HCT116 (cell line): ENCODE measurements at regions not wholly inside any gene's neighbourhood (a gene's known extent, or its start where the extent isn't known, plus 50 kb on each side); places are given as distances from the start of the nearest gene placed in this dataset.

ENCODE experiments used
- ATAC-seq: fragments of 200-7000 bp; cut with Tn5 transposase; 2 replicates; pipeline ENCODE4 v1.9.1; 2020; ENCODE audit warnings: mild to moderate bottlenecking, moderate library complexity
- BruUV-seq: library from RNA; stranded (reverse); fragments of 400-500 nt; replicated peaks from 2 replicates; lab custom pipeline; 2021; lab: Mats Ljungman, UMichigan
- CTCF ChIA-PET: fragments of 300-600 bp; sonication (Branson Sonifier 250); formaldehyde crosslinking; loops from one replicate; lab custom pipeline; 2021; ENCODE audit warnings: antibody characterized with exemption; lab: Charles Lee
- POLR2A ChIA-PET: fragments of 300-600, 350-600 bp; sonication (Branson Sonifier 250); formaldehyde crosslinking; loops from one replicate; lab custom pipeline; 2021; ENCODE audit warnings: antibody characterized with exemption; lab: Charles Lee
- RAD21 ChIA-PET, 2 experiments: fragments of 300-600 bp; sonication (Branson Sonifier 250); formaldehyde crosslinking; loops; one replicate each; lab custom pipeline; 2023; ENCODE audit warnings: low total read pairs in 2 of 2; ENCODE audit not compliant: uncharacterized antibody in 2 of 2, unreplicated experiment in 2 of 2, low non-redundant PET in 1 of 2; lab: Charles Lee
- DNase-seq: peaks from one replicate; pipeline ENCODE4 v3.0.0-alpha.2; 2010; ENCODE audit warnings: low read depth, low spot score
- H2AFZ ChIP-seq: fragments of 200-600 bp; shearing (Covaris generic), sonication (generic); 2 replicates; pipeline ENCODE4 v1.6.1; 2017; ENCODE audit warnings: low read depth, mixed run types, mixed read lengths, antibody characterized with exemption, low read length; ENCODE audit not compliant: poor library complexity, severe bottlenecking
- H3K27ac ChIP-seq: 2 replicates; pipeline ENCODE4 v1.5.1; 2012; ENCODE audit warnings: low read depth, low read length
- H3K27me3 ChIP-seq: fragments of 200-600 bp; sonication (generic); 2 replicates; pipeline ENCODE4 v1.6.1; 2016; ENCODE audit warnings: mixed run types, low read length, mixed read lengths; ENCODE audit not compliant: insufficient read depth
- H3K36me3 ChIP-seq, 2 experiments: fragments of 200-500 bp in 1 of 2; fragments of 200-600 bp in 1 of 2; sonication (Bioruptor generic) in 1 of 2; sonication (generic) in 1 of 2; 2 replicates each; pipeline versions ENCODE4 v1.5.1 to v1.6.1; 2014 to 2016; ENCODE audit warnings: low read length in 2 of 2, inconsistent platforms in 1 of 2, mixed read lengths in 1 of 2, mixed run types in 1 of 2; ENCODE audit not compliant: insufficient read depth in 2 of 2, control insufficient read depth in 1 of 2
- H3K4me1 ChIP-seq, 2 experiments: fragments of 200-600 bp in 1 of 2; sonication (generic) in 1 of 2; 2 replicates each; pipeline versions ENCODE4 v1.5.1 to v1.6.1; 2012 to 2017; ENCODE audit warnings: low read length in 2 of 2, inconsistent platforms in 1 of 2, mild to moderate bottlenecking in 1 of 2, mixed read lengths in 1 of 2, mixed run types in 1 of 2, moderate library complexity in 1 of 2; ENCODE audit not compliant: insufficient read depth in 2 of 2, control insufficient read depth in 1 of 2
- H3K4me2 ChIP-seq: fragments of 200-600 bp; sonication (generic); 2 replicates; pipeline ENCODE4 v1.6.1; 2017; ENCODE audit warnings: mixed run types, low read length, mixed read lengths
- H3K4me3 ChIP-seq, 2 experiments: fragments of 200-600 bp in 1 of 2; sonication (generic) in 1 of 2; replicated peaks in 1 of 2; 2 replicates each; pipeline ENCODE4 v1.5.1; 2011 to 2016; ENCODE audit warnings: low read length in 2 of 2, control low read depth in 1 of 2, low read depth in 1 of 2, mild to moderate bottlenecking in 1 of 2, mixed read lengths in 1 of 2, mixed run types in 1 of 2
- H3K79me2 ChIP-seq: fragments of 200-600 bp; sonication (generic); 2 replicates; pipeline ENCODE4 v1.6.1; 2017; ENCODE audit warnings: mild to moderate bottlenecking, mixed run types, low read length, moderate library complexity, mixed read lengths; ENCODE audit not compliant: insufficient read depth
- H3K9ac ChIP-seq: fragments of 200-600 bp; sonication (generic); 2 replicates; pipeline ENCODE4 v1.6.1; 2016; ENCODE audit warnings: low read length, mixed read lengths
- H3K9me2 ChIP-seq: fragments of 200-600 bp; sonication (generic), shearing (Covaris generic); 2 replicates; pipeline ENCODE4 v1.6.1; 2017; ENCODE audit warnings: mixed run types, mild to moderate bottlenecking, moderate library complexity; ENCODE audit not compliant: insufficient read depth
- H3K9me3 ChIP-seq, 2 experiments: fragments of 200-500 bp in 1 of 2; fragments of 200-600 bp in 1 of 2; sonication (Bioruptor generic) in 1 of 2; sonication (generic) in 1 of 2; 2 replicates each; pipeline ENCODE4 v1.6.1; 2014 to 2017; ENCODE audit warnings: low read length in 2 of 2, mixed read lengths in 2 of 2, inconsistent platforms in 1 of 2, low read depth in 1 of 2, mild to moderate bottlenecking in 1 of 2, mixed run types in 1 of 2, moderate library complexity in 1 of 2; ENCODE audit not compliant: control insufficient read depth in 1 of 2, insufficient read depth in 1 of 2
- H4K20me1 ChIP-seq: fragments of 200-600 bp; sonication (generic), shearing (Covaris generic); 2 replicates; pipeline ENCODE4 v1.6.1; 2017; ENCODE audit warnings: mixed run types, mild to moderate bottlenecking, moderate library complexity; ENCODE audit not compliant: insufficient read depth
- CBX3 ChIP-seq: IDR thresholded peaks from 2 replicates; pipeline ENCODE4 v1.6.1; 2012; ENCODE audit warnings: low read depth
- CEBPB ChIP-seq: IDR thresholded peaks from 2 replicates; pipeline ENCODE4 v1.6.1; 2012; ENCODE audit warnings: low read depth
- EZH2 ChIP-seq: fragments of 200-600 bp; sonication (generic); IDR thresholded peaks from 2 replicates; pipeline ENCODE4 v1.6.1; 2017; ENCODE audit warnings: antibody characterized with exemption, mixed run types
- EZH2phosphoT487 ChIP-seq: fragments of 200-600 bp; IDR thresholded peaks from 2 replicates; pipeline ENCODE4 v1.6.1; 2018; ENCODE audit warnings: antibody characterized with exemption, borderline replicate concordance
- FOSL1 ChIP-seq: IDR thresholded peaks from 2 replicates; pipeline ENCODE4 v1.6.1; 2012; ENCODE audit warnings: low read depth
- POLR2A ChIP-seq: IDR thresholded peaks from 2 replicates; pipeline ENCODE4 v1.7.0; 2011; ENCODE audit warnings: borderline replicate concordance; ENCODE audit not compliant: insufficient read depth, insufficient read length; ENCODE audit errors: extremely low read depth
- SIN3A ChIP-seq: IDR thresholded peaks from 2 replicates; pipeline ENCODE4 v1.6.1; 2012; ENCODE audit warnings: low read depth
- TCF7L2 ChIP-seq: IDR thresholded peaks from 2 replicates; pipeline ENCODE4 v1.7.0; 2011; ENCODE audit warnings: borderline replicate concordance, inconsistent platforms; ENCODE audit not compliant: insufficient read depth, insufficient read length; ENCODE audit errors: extremely low read depth
- YY1 ChIP-seq: IDR thresholded peaks from 2 replicates; pipeline ENCODE4 v1.6.1; 2011; ENCODE audit warnings: low read length, low read depth, moderate library complexity, mild to moderate bottlenecking; ENCODE audit not compliant: insufficient replicate concordance; ENCODE audit errors: extremely low read depth
- ZFX ChIP-seq: fragments of 450-650 bp; IDR thresholded peaks from 2 replicates; pipeline ENCODE4 v1.6.1; 2017
- ZNF274 ChIP-seq: fragments of 200-500 bp; sonication (Bioruptor generic); IDR thresholded peaks from 2 replicates; pipeline ENCODE4 v1.6.1; 2014; ENCODE audit warnings: mild to moderate bottlenecking, low read depth, low read length, inconsistent platforms
- intact Hi-C: fragments of 100-400 bp; cut with micrococcal nuclease; formaldehyde crosslinking; loops from 2 replicates; pipeline ENCODE4 v1.10.0; 2022
- TF ChIP-seq, protein P1 (sequence below): IDR thresholded peaks from 2 replicates; pipeline ENCODE4 v1.6.1; 2012
- TF ChIP-seq, protein P2 (sequence below): IDR thresholded peaks from 2 replicates; pipeline ENCODE4 v1.6.1; 2011; ENCODE audit warnings: mild to moderate bottlenecking, low read length, moderate library complexity; ENCODE audit not compliant: insufficient replicate concordance; ENCODE audit errors: extremely low read depth
- TF ChIP-seq, protein P3 (sequence below): IDR thresholded peaks from 2 replicates; pipeline ENCODE4 v1.6.1; 2012; ENCODE audit warnings: low read depth
- TF ChIP-seq, protein P4 (sequence below), 3 experiments: fragments of 200-600 bp in 1 of 3; sonication (generic) in 1 of 3; IDR thresholded peaks in 2 of 3; conservative IDR thresholded peaks in 1 of 3; 2 replicates each; pipeline ENCODE4 v1.5.1; 2012 to 2017; ENCODE audit warnings: low read depth in 2 of 3, low read length in 2 of 3, antibody characterized with exemption in 1 of 3, borderline replicate concordance in 1 of 3, control low read depth in 1 of 3, mild to moderate bottlenecking in 1 of 3, mixed read lengths in 1 of 3, mixed run types in 1 of 3, moderate library complexity in 1 of 3; ENCODE audit not compliant: insufficient read depth in 1 of 3

DNA sequence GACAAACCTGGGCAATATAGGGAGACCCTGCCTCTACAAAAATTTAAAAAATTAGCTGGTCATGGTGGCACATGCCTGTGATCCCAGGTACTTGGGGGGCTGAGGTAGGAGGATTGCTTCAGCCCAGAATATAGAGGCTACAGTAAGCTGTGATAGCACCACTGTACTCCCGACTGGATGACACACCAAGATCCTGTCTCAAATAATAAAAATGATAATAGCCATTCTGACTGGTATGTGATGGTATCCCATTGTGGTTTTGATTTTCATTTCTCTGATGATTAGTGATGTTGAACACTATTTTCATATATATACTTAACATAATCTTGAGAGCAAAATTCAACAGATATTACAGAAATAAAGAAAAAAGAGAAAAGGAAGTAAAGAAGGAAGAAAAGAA is 1491.0 kb upstream of the PIK3C3 start:
- H3K36me3 ChIP-seq = no peaks in the 10 kb centered on the region
- intact Hi-C loops = no loop called here
- no peak overlapping the region for H3K27ac ChIP-seq
- no peak overlapping the region for H3K4me3 ChIP-seq
- DNase-seq (no peak), ATAC-seq (no peak)
- no peaks in the 10 kb centered on the region for H3K9me2 ChIP-seq
- no peak overlapping the region for H3K9ac ChIP-seq
- H3K79me2 ChIP-seq = no peaks in the 10 kb centered on the region
- no peak overlapping the region for H2AFZ ChIP-seq
- H3K4me2 ChIP-seq = no peak overlapping the region
- POLR2A ChIA-PET = no interaction called here
- H3K9me3 ChIP-seq = peaks cover 6 to 10% of the 10 kb centered on the region in 2 experiments; a peak in 2 of 4 replicates
- H4K20me1 ChIP-seq = no peaks in the 10 kb centered on the region
- no peaks in the 10 kb centered on the region for H3K4me1 ChIP-seq
- TF ChIP-seq POLR2A = no peak
- TF ChIP-seq, protein P1, sequence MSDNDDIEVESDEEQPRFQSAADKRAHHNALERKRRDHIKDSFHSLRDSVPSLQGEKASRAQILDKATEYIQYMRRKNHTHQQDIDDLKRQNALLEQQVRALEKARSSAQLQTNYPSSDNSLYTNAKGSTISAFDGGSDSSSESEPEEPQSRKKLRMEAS = no peak
- no peak for TF ChIP-seq FOSL1
- TF ChIP-seq, protein P2, sequence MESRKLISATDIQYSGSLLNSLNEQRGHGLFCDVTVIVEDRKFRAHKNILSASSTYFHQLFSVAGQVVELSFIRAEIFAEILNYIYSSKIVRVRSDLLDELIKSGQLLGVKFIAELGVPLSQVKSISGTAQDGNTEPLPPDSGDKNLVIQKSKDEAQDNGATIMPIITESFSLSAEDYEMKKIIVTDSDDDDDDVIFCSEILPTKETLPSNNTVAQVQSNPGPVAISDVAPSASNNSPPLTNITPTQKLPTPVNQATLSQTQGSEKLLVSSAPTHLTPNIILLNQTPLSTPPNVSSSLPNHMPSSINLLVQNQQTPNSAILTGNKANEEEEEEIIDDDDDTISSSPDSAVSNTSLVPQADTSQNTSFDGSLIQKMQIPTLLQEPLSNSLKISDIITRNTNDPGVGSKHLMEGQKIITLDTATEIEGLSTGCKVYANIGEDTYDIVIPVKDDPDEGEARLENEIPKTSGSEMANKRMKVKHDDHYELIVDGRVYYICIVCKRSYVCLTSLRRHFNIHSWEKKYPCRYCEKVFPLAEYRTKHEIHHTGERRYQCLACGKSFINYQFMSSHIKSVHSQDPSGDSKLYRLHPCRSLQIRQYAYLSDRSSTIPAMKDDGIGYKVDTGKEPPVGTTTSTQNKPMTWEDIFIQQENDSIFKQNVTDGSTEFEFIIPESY = no peak
- TF ChIP-seq EZH2 = no peak
- no peak for TF ChIP-seq SIN3A
- TF ChIP-seq ZFX = no peak
- TF ChIP-seq EZH2phosphoT487 = no peak
- TF ChIP-seq ZNF274 = no peak
- no peak for TF ChIP-seq YY1
- TF ChIP-seq, protein P3, sequence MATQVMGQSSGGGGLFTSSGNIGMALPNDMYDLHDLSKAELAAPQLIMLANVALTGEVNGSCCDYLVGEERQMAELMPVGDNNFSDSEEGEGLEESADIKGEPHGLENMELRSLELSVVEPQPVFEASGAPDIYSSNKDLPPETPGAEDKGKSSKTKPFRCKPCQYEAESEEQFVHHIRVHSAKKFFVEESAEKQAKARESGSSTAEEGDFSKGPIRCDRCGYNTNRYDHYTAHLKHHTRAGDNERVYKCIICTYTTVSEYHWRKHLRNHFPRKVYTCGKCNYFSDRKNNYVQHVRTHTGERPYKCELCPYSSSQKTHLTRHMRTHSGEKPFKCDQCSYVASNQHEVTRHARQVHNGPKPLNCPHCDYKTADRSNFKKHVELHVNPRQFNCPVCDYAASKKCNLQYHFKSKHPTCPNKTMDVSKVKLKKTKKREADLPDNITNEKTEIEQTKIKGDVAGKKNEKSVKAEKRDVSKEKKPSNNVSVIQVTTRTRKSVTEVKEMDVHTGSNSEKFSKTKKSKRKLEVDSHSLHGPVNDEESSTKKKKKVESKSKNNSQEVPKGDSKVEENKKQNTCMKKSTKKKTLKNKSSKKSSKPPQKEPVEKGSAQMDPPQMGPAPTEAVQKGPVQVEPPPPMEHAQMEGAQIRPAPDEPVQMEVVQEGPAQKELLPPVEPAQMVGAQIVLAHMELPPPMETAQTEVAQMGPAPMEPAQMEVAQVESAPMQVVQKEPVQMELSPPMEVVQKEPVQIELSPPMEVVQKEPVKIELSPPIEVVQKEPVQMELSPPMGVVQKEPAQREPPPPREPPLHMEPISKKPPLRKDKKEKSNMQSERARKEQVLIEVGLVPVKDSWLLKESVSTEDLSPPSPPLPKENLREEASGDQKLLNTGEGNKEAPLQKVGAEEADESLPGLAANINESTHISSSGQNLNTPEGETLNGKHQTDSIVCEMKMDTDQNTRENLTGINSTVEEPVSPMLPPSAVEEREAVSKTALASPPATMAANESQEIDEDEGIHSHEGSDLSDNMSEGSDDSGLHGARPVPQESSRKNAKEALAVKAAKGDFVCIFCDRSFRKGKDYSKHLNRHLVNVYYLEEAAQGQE = no peak
- no peak for TF ChIP-seq CEBPB
- no peak for TF ChIP-seq TCF7L2
- TF ChIP-seq, protein P4, sequence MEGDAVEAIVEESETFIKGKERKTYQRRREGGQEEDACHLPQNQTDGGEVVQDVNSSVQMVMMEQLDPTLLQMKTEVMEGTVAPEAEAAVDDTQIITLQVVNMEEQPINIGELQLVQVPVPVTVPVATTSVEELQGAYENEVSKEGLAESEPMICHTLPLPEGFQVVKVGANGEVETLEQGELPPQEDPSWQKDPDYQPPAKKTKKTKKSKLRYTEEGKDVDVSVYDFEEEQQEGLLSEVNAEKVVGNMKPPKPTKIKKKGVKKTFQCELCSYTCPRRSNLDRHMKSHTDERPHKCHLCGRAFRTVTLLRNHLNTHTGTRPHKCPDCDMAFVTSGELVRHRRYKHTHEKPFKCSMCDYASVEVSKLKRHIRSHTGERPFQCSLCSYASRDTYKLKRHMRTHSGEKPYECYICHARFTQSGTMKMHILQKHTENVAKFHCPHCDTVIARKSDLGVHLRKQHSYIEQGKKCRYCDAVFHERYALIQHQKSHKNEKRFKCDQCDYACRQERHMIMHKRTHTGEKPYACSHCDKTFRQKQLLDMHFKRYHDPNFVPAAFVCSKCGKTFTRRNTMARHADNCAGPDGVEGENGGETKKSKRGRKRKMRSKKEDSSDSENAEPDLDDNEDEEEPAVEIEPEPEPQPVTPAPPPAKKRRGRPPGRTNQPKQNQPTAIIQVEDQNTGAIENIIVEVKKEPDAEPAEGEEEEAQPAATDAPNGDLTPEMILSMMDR (IDR thresholded peaks at IDR 0.05 in 2 of 3, conservative IDR thresholded peaks at IDR 0.05 in 1 of 3; ENCODE audit: borderline replicate concordance in 1 of 3, insufficient read depth in 1 of 3, low read depth in 2 of 3, low read length in 2 of 3) = no peak
- no peak for TF ChIP-seq CBX3
- CTCF ChIA-PET = no interaction called here
- H3K27me3 ChIP-seq = no peaks in the 10 kb centered on the region
- no TSS peak for BruUV-seq
- RAD21 ChIA-PET = no interaction called here
